NCI-H748 (cell line): ENCODE measurements at regions not wholly inside any gene's neighbourhood (a gene's known extent, or its start where the extent isn't known, plus 50 kb on each side); places are given as distances from the start of the nearest gene placed in this dataset.

Experiments
- DNase-seq: peaks from one replicate; lab custom pipeline; 2025; ENCODE audit not compliant: unreplicated experiment; lab: John Stamatoyannopoulos, UW

- no peak for DNase-seq
Measured at GRCh38 chr12:19010087-19010486, 119.4 kb upstream of the PLEKHA5 start.

GRCh38 chr12:19010726-19011125 lies 118.8 kb upstream of the PLEKHA5 start:
- DNase-seq: no peak

GRCh38 chr12:19012965-19013364 lies 116.6 kb upstream of the PLEKHA5 start:
- DNase-seq: no peak

- no peak for DNase-seq
Measured at GRCh38 chr12:19014240-19014639, 115.3 kb upstream of the PLEKHA5 start.

- no peak for DNase-seq
Measured at GRCh38 chr12:19015285-19015684, 114.2 kb upstream of the PLEKHA5 start.

- DNase-seq: no peak
Measured at GRCh38 chr12:19018302-19018970, 111.1 kb upstream of the PLEKHA5 start.

GRCh38 chr12:19021240-19021639 lies 108.3 kb upstream of the PLEKHA5 start:
- DNase-seq: no peak

- DNase-seq: no peak
Measured at GRCh38 chr12:19021646-19022045, 107.9 kb upstream of the PLEKHA5 start.

- DNase-seq: no peak
Measured at GRCh38 chr12:19025582-19025981, 104.0 kb upstream of the PLEKHA5 start.

- no peak for DNase-seq
Measured at GRCh38 chr12:19026034-19026433, 103.5 kb upstream of the PLEKHA5 start.

GRCh38 chr12:19026614-19027488 lies 102.7 kb upstream of the PLEKHA5 start:
- DNase-seq: no peak

GRCh38 chr12:19030180-19030579 lies 99.4 kb upstream of the PLEKHA5 start:
- no peak for DNase-seq

GRCh38 chr12:19030603-19031002 lies 98.9 kb upstream of the PLEKHA5 start:
- DNase-seq: no peak

- no peak for DNase-seq
Measured at GRCh38 chr12:19031032-19031431, 98.5 kb upstream of the PLEKHA5 start.

GRCh38 chr12:19032826-19033225 lies 96.7 kb upstream of the PLEKHA5 start:
- DNase-seq: no peak

- no peak for DNase-seq
Measured at GRCh38 chr12:19033244-19033643, 96.3 kb upstream of the PLEKHA5 start.

- no peak for DNase-seq
Measured at GRCh38 chr12:19034937-19035336, 94.6 kb upstream of the PLEKHA5 start.

GRCh38 chr12:19035536-19035935 lies 94.0 kb upstream of the PLEKHA5 start:
- DNase-seq: no peak

- DNase-seq: no peak
Measured at GRCh38 chr12:19036673-19037357, 92.7 kb upstream of the PLEKHA5 start.

- DNase-seq: no peak
Measured at GRCh38 chr12:19038209-19038608, 91.3 kb upstream of the PLEKHA5 start.

GRCh38 chr12:19039515-19039914 lies 90.0 kb upstream of the PLEKHA5 start:
- DNase-seq: no peak

- DNase-seq: no peak
Measured at GRCh38 chr12:19042221-19042620, 87.3 kb upstream of the PLEKHA5 start.
